ENCODE measurements at regions not wholly inside any gene's neighbourhood (a gene's known extent, or its start where the extent isn't known, plus 50 kb on each side); places are given as distances from the start of the nearest gene placed in this dataset.

DNA sequence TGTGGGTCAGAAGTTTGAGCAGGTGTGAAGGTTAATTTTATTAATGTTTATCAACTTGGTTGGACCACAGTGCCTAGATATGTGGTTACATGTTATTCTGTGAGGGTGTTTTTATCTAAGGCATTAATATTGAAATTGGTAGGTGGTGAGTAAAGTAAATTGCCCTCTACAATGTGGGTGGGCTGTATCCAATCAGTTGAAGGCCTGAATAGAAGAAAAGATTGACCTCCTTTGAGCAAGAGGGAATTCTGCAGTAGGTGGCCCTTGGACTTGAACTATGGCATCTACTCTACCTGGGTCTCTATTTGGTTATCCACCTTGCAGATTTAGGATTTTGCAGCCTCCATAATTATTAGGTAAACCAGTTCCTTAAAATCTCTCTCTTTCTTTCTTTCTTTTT, 356.8 kb upstream of the EEF2KMT start:
- H3K36me3 ChIP-seq, result no peaks in the 10 kb centered on the region
- no peaks in the 10 kb centered on the region for H3K27me3 ChIP-seq
- H3K9me3 ChIP-seq, result no peaks in the 10 kb centered on the region
- TF ChIP-seq, protein P1, sequence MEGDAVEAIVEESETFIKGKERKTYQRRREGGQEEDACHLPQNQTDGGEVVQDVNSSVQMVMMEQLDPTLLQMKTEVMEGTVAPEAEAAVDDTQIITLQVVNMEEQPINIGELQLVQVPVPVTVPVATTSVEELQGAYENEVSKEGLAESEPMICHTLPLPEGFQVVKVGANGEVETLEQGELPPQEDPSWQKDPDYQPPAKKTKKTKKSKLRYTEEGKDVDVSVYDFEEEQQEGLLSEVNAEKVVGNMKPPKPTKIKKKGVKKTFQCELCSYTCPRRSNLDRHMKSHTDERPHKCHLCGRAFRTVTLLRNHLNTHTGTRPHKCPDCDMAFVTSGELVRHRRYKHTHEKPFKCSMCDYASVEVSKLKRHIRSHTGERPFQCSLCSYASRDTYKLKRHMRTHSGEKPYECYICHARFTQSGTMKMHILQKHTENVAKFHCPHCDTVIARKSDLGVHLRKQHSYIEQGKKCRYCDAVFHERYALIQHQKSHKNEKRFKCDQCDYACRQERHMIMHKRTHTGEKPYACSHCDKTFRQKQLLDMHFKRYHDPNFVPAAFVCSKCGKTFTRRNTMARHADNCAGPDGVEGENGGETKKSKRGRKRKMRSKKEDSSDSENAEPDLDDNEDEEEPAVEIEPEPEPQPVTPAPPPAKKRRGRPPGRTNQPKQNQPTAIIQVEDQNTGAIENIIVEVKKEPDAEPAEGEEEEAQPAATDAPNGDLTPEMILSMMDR (IDR thresholded peaks at IDR 0.05), result no peak
- DNase-seq (ENCODE audit: low spot score), result no peak
- no peak overlapping the region for H3K4me3 ChIP-seq
- H3K27ac ChIP-seq, result no peak overlapping the region
- no peaks in the 10 kb centered on the region for H3K4me1 ChIP-seq

DNA sequence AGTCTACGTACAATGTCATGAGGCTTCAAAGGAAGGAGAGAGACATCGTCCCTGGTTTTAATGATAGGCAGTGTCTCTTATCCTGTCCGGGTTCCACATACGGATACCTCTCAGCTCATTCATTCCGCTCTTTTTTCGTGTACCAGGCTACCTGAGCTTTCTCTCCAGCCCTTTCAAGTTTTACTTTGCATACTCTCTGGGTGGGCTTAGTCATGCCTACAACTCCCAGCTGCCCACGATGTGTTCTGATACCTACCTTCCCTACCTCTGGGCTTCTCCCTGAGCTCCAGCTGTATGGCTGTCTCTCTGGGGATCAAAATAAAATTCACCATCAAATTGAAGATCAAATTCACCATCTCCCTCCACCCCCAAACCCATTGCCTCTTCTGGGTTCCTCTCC, 354.0 kb upstream of the EEF2KMT start:
- H3K27me3 ChIP-seq, result no peaks in the 10 kb centered on the region
- H3K4me3 ChIP-seq, result no peak overlapping the region
- H3K36me3 ChIP-seq, result no peaks in the 10 kb centered on the region
- TF ChIP-seq, protein P1 (IDR thresholded peaks at IDR 0.05), result no peak
- DNase-seq (ENCODE audit: low spot score), result no peak
- H3K27ac ChIP-seq, result no peak overlapping the region
- no peaks in the 10 kb centered on the region for H3K4me1 ChIP-seq
- H3K9me3 ChIP-seq, result no peaks in the 10 kb centered on the region

DNA sequence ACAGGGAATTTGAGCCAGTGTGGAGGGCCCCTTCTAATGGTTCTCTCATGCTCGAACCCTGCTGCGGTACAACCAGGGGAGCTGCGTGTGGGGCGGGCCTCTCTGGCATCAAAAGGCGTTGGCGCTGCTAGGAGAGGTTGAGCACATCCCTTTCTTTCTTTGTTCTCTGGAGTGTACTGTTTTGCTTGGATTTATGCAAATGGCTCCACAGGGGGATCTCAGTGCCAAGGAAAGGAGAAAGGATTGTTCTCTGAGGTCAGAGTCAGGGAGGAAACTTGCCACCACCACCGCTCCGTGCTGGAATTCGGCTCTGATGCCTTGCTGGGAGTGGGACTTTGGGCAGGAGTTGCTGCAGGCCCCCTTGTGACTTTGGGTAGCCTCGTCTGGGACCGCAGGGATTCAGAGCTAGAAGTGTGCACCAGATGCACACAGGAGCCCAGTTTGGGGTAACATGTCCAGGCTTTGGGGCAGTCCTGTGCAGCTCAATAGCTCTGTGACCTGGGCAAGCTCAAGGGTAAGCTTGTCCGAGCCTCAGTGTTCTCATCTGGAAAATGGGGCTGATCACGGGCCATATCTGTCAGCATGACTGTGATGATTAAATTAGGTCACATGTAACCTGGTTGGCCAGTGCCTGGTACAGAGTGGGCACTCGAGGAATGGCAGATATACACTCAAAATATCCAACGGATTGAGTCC, 353.0 kb upstream of the EEF2KMT start:
- H3K4me1 ChIP-seq, result no peaks in the 10 kb centered on the region
- DNase-seq (ENCODE audit: low spot score), result no peak
- H3K36me3 ChIP-seq, result no peaks in the 10 kb centered on the region
- no peaks in the 10 kb centered on the region for H3K27me3 ChIP-seq
- TF ChIP-seq, protein P1 (IDR thresholded peaks at IDR 0.05), result no peak
- no peaks in the 10 kb centered on the region for H3K9me3 ChIP-seq
- no peak overlapping the region for H3K27ac ChIP-seq
- no peak overlapping the region for H3K4me3 ChIP-seq

DNA sequence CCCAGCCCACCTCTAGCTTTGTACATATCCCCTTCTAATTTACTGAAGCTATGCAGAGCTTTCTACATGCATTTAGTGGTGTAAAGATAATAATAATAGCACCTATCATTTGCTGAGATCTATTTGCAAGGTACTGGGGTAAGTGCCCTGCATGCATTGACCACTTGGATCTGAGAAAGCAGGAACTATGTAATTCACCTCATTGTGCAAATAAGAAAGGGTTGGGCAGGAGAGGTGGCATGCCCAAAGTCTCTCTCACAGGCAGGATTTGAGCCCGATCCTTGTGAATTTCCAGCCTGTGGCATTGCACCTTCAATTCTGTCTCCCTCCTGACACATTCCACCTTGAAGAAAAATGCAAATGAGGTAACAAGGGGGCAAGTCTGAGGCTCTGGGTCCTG, 352.3 kb upstream of the EEF2KMT start:
- Histone ChIP-seq H3K27me3 (no peaks in the 10 kb centered on the region), H3K4me1 (no peaks in the 10 kb centered on the region), H3K36me3 (no peaks in the 10 kb centered on the region), H3K4me3 (no peak overlapping the region), H3K27ac (no peak overlapping the region), H3K9me3 (no peaks in the 10 kb centered on the region)
- DNase-seq (ENCODE audit: low spot score), result no peak
- TF ChIP-seq, protein P1 (IDR thresholded peaks at IDR 0.05), result no peak

DNA sequence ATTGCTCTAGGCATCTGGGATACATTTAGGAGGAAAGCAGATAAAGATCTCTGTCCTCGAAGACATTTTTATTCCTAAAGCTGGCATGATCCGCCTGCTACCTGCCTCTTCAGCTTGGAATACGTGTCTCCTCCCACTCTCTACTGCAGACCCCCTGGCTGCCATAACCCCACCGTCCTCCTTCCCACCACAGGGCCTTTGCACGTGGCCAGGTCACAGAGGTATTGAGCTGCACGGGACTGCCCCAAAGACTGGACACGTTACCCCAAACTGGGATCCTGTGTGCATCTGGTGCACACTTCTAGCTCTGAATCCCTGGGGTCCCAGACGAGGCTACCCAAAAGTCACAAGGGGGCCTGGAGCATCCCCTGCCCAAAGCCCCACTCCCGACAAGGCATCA, 351.2 kb upstream of the EEF2KMT start:
- H3K9me3 ChIP-seq, result no peaks in the 10 kb centered on the region
- H3K4me3 ChIP-seq, result no peak overlapping the region
- no peaks in the 10 kb centered on the region for H3K27me3 ChIP-seq
- TF ChIP-seq, protein P1 (IDR thresholded peaks at IDR 0.05), result no peak
- no peak for DNase-seq (ENCODE audit: low spot score)
- H3K27ac ChIP-seq, result no peak overlapping the region
- H3K4me1 ChIP-seq, result no peaks in the 10 kb centered on the region
- H3K36me3 ChIP-seq, result no peaks in the 10 kb centered on the region

DNA sequence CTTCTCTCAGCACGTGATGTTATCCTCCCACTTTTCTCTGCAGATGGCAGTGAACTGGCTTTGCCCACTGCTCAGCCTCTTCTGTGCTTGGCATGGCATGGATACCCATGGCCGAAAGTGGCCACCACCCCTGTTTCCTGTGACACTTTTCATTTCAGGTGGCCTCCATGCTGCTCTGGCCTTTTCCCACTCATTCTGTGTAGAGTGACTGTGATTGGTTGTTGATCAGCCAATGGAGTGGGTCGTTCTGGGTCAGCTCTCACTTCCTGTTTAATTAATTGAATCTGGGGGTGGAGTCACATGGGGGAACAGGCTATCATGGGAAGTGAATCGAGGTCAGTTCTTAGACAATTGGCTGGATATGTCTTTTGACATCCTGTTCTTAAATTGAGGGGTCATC, 350.1 kb upstream of the EEF2KMT start:
- no peak for DNase-seq (ENCODE audit: low spot score)
- H3K27me3 ChIP-seq, result no peaks in the 10 kb centered on the region
- TF ChIP-seq, protein P1 (IDR thresholded peaks at IDR 0.05), result no peak

More for the DNA sequence above, 350.1 kb upstream of the EEF2KMT start:
- Histone ChIP-seq H3K27ac (no peak overlapping the region), H3K4me1 (no peaks in the 10 kb centered on the region), H3K36me3 (no peaks in the 10 kb centered on the region), H3K9me3 (no peaks in the 10 kb centered on the region), H3K4me3 (no peak overlapping the region)

Data from right atrium auricular region (tissue), 2 donors.